Spleen (tissue), 11 donors: ENCODE measurements at regions not wholly inside any gene's neighbourhood (a gene's known extent, or its start where the extent isn't known, plus 50 kb on each side); places are given as distances from the start of the nearest gene placed in this dataset.

Source experiments
- DNase-seq: peaks from one replicate; pipeline ENCODE4 v3.0.0-alpha.2; 2020
- H3K27ac ChIP-seq, 8 donors: fragments of 200-600 bp; sonication (generic) in 7 of 8; 1 replicate in 4 of 8; 2 replicates in 4 of 8; pipeline versions ENCODE4 v1.5.0 to v1.8.0; 2016 to 2021; ENCODE audit warnings: inconsistent platforms in 4 of 8, mild to moderate bottlenecking in 4 of 8, moderate library complexity in 1 of 8
- H3K27me3 ChIP-seq, 7 donors: fragments of 200-600 bp; sonication (generic) in 6 of 7; replicated peaks in 1 of 7; 1 replicate in 4 of 7; 2 replicates in 3 of 7; pipeline versions ENCODE4 v1.5.0 to v1.8.0; 2016 to 2021; ENCODE audit warnings: inconsistent platforms in 3 of 7, mild to moderate bottlenecking in 1 of 7
- H3K36me3 ChIP-seq, 6 donors: fragments of 200-600 bp; sonication (generic) in 5 of 6; 1 replicate in 4 of 6; 2 replicates in 2 of 6; pipeline versions ENCODE4 v1.5.0 to v1.8.0; 2016 to 2021; ENCODE audit warnings: inconsistent platforms in 2 of 6
- H3K4me1 ChIP-seq, 6 donors: fragments of 200-600 bp; sonication (generic) in 5 of 6; 1 replicate in 3 of 6; 2 replicates in 3 of 6; pipeline versions ENCODE4 v1.5.0 to v1.8.0; 2016 to 2021; ENCODE audit warnings: inconsistent platforms in 3 of 6
- H3K4me3 ChIP-seq, 8 donors: fragments of 200-600 bp; sonication (generic) in 7 of 8; 1 replicate in 4 of 8; 2 replicates in 4 of 8; pipeline versions ENCODE4 v1.5.0 to v1.8.0; 2016 to 2021; ENCODE audit warnings: inconsistent platforms in 4 of 8, mild to moderate bottlenecking in 4 of 8, moderate library complexity in 2 of 8
- H3K9me3 ChIP-seq, 8 donors: fragments of 200-600 bp; sonication (generic) in 7 of 8; 1 replicate in 4 of 8; 2 replicates in 4 of 8; pipeline versions ENCODE4 v1.5.0 to v1.8.0; 2016 to 2021; ENCODE audit warnings: inconsistent platforms in 4 of 8
- CTCF ChIP-seq, 11 experiments: fragments of 200-600 bp in 7 of 11; fragments of 450-650 bp in 4 of 11; sonication (generic) in 4 of 11; IDR thresholded peaks in 8 of 11; conservative IDR thresholded peaks in 3 of 11; 1 replicate in 7 of 11; 2 replicates in 4 of 11; pipeline versions ENCODE4 v1.4.0 to v1.8.0; 2016 to 2021; ENCODE audit warnings: antibody characterized with exemption in 11 of 11, inconsistent platforms in 4 of 11, mild to moderate bottlenecking in 1 of 11
- POLR2A ChIP-seq, 3 donors: fragments of 450-650 bp; IDR thresholded peaks; one replicate each; pipeline ENCODE4 v1.5.1; 2017; ENCODE audit warnings: antibody characterized with exemption in 3 of 3, mild to moderate bottlenecking in 1 of 3
- POLR2AphosphoS5 ChIP-seq, 3 donors: sonication (generic); formaldehyde crosslinking; IDR thresholded peaks; one replicate each; pipeline ENCODE4 v1.5.1; 2017; ENCODE audit warnings: antibody characterized with exemption in 3 of 3
- whole genome bisulfite sequencing, 5 donors: extraction: QIAGEN DNeasy Blood & Tissue Kit in 3 of 5; methylation state at CpG; one replicate each; pipeline versions ENCODE4 v1.1.5 to v1.1.7; 2013 to 2018; 5-methylcytosine and 5-hydroxymethylcytosine counted together
- intact Hi-C: fragments of 100-400 bp; cut with DNase I; formaldehyde crosslinking; loops from one replicate; pipeline ENCODE4 v1.15.0; 2023; ENCODE audit warnings: low total_unique reads
- donor health status: healthy with polysubstance abuse.
- donor health status: DM: no; HTN: no; CAD: no; lungs with moderate emphysema.
- donor health status: DM: no; HTN: no; CAD: no.
- donor health status: Bipolar disorder and iron deficiency.
- donor health status: healthy.
- donor health status: DM: no; HTN: no; CAD: no.
- donor health status: DM: yes; HTN: yes; CAD: no.

- Histone ChIP-seq H3K4me1 (peaks cover 0 to 21% (median 4%) of the 10 kb centered on the region in 6 donors), H3K27ac (no peak overlapping the region), H3K9me3 (no peaks in the 10 kb centered on the region), H3K4me3 (no peak overlapping the region), H3K36me3 (peaks cover 0 to 19% (median 12%) of the 10 kb centered on the region in 6 donors), H3K27me3 (no peaks in the 10 kb centered on the region)
- peak; percentile 51 for DNase-seq
- 68 to 77% (median 74%) methylated on average over 7 to 10 of the region's 10 CpGs for WGBS, 5 donors
- intact Hi-C loops, result no loop called here
- TF ChIP-seq POLR2A (IDR thresholded peaks at IDR 0.05) (no peak), POLR2AphosphoS5 (IDR thresholded peaks at IDR 0.05) (peak in 1 of 3 donors; percentile 37), CTCF (IDR thresholded peaks at IDR 0.05 in 8 of 11, conservative IDR thresholded peaks at IDR 0.05 in 3 of 11) (no peak)
Observed at GRCh38 chr3:127037971-127038446, 55.1 kb downstream of the PLXNA1 start.

GRCh38 chr3:127038466-127038865 lies 55.6 kb downstream of the PLXNA1 start:
- no peak overlapping the region for H3K4me3 ChIP-seq
- peaks cover 0 to 21% (median 4%) of the 10 kb centered on the region in 6 donors for H3K4me1 ChIP-seq
- H3K27ac ChIP-seq, result no peak overlapping the region
- DNase-seq, result no peak
- intact Hi-C loops, result no loop called here
- peaks cover 0 to 14% (median 8%) of the 10 kb centered on the region in 6 donors for H3K36me3 ChIP-seq
- no peaks in the 10 kb centered on the region for H3K27me3 ChIP-seq
- TF ChIP-seq POLR2AphosphoS5 (IDR thresholded peaks at IDR 0.05) (no peak), CTCF (IDR thresholded peaks at IDR 0.05 in 8 of 11, conservative IDR thresholded peaks at IDR 0.05 in 3 of 11) (no peak), POLR2A (IDR thresholded peaks at IDR 0.05) (no peak)
- 87 to 95% (median 92%) methylated on average over 14 of the region's 14 CpGs for WGBS, 5 donors
- no peaks in the 10 kb centered on the region for H3K9me3 ChIP-seq

GRCh38 chr3:127038923-127039581 lies 56.1 kb downstream of the PLXNA1 start:
- DNase-seq, result peak; percentile 63
- H3K9me3 ChIP-seq, result no peaks in the 10 kb centered on the region
- no peak overlapping the region for H3K4me3 ChIP-seq
- H3K27me3 ChIP-seq, result no peaks in the 10 kb centered on the region
- H3K4me1 ChIP-seq, result peaks cover 0 to 20% (median 4%) of the 10 kb centered on the region in 6 donors
- WGBS, 5 donors, result 81 to 88% (median 84%) methylated on average over 10 to 12 of the region's 12 CpGs
- H3K36me3 ChIP-seq, result peaks cover 0 to 8% (median 2%) of the 10 kb centered on the region in 6 donors
- intact Hi-C loops, result no loop called here
- H3K27ac ChIP-seq, result no peak overlapping the region
- TF ChIP-seq POLR2AphosphoS5 (IDR thresholded peaks at IDR 0.05) (peak in 1 of 3 donors; percentile 15), CTCF (IDR thresholded peaks at IDR 0.05 in 8 of 11, conservative IDR thresholded peaks at IDR 0.05 in 3 of 11) (no peak)

- peaks cover 0 to 13% (median 4%) of the 10 kb centered on the region in 6 donors for H3K4me1 ChIP-seq
- peaks cover 0 to 2% (median 0%) of the 10 kb centered on the region in 6 donors for H3K36me3 ChIP-seq
- H3K9me3 ChIP-seq, result no peaks in the 10 kb centered on the region
- no peak overlapping the region for H3K27ac ChIP-seq
- H3K27me3 ChIP-seq, result no peaks in the 10 kb centered on the region
- intact Hi-C loops, result no loop called here
- DNase-seq, result peak; percentile 61
- TF ChIP-seq CTCF (IDR thresholded peaks at IDR 0.05 in 8 of 11, conservative IDR thresholded peaks at IDR 0.05 in 3 of 11) (no peak), POLR2A (IDR thresholded peaks at IDR 0.05) (no peak), POLR2AphosphoS5 (IDR thresholded peaks at IDR 0.05) (no peak)
- no peak overlapping the region for H3K4me3 ChIP-seq
- 83 to 88% (median 87%) methylated on average over 7 to 9 of the region's 9 CpGs for WGBS, 5 donors
Observed at GRCh38 chr3:127039719-127040118, 56.8 kb downstream of the PLXNA1 start.
